ACHN (cell line): ENCODE measurements at regions not wholly inside any gene's neighbourhood (a gene's known extent, or its start where the extent isn't known, plus 50 kb on each side); places are given as distances from the start of the nearest gene placed in this dataset.
"Not testable (repeated sequence)": the region's sequence is repeated elsewhere in the genome, so short reads cannot be mapped to it uniquely, and the experiment has no call there.

Experiments used
- DNase-seq: peaks from one replicate; pipeline ENCODE4 v3.0.0-alpha.2; 2015
- in situ Hi-C: cut with HindIII; loops from 2 replicates; pipeline ENCODE4 v1.10.0; 2017; ENCODE audit warnings: low sequenced_read_pairs, low pct_ligation_motif_present, low pct_unique_long_range_greater_than_20kb

GRCh38 chr6:6940031-6941025, 167.4 kb upstream of the RREB1 start:
- in situ Hi-C loops, result no loop called here
- DNase-seq, result no peak

GRCh38 chr6:6941201-6941600, 166.6 kb upstream of the RREB1 start:
- no peak for DNase-seq
- in situ Hi-C loops, result no loop called here

- no peak for DNase-seq
- in situ Hi-C loops, result no loop called here
Measured at GRCh38 chr6:6942091-6942490, 165.7 kb upstream of the RREB1 start.

- in situ Hi-C loops, result no loop called here
- no peak for DNase-seq
Measured at GRCh38 chr6:6942831-6943230, 164.9 kb upstream of the RREB1 start.

GRCh38 chr6:6943421-6943820, 164.3 kb upstream of the RREB1 start:
- in situ Hi-C loops, result no loop called here
- DNase-seq, result no peak

- in situ Hi-C loops, result no loop called here
- DNase-seq, result no peak
Measured at GRCh38 chr6:6946206-6947155, 161.3 kb upstream of the RREB1 start.

- in situ Hi-C loops, result no loop called here
- DNase-seq, result no peak
Measured at GRCh38 chr6:6950373-6951145, 157.2 kb upstream of the RREB1 start.

GRCh38 chr6:6951355-6951754, 156.4 kb upstream of the RREB1 start:
- in situ Hi-C loops, result no loop called here
- no peak for DNase-seq

GRCh38 chr6:6952484-6952883, 155.3 kb upstream of the RREB1 start:
- no peak for DNase-seq
- in situ Hi-C loops, result no loop called here

GRCh38 chr6:6952927-6953326, 154.8 kb upstream of the RREB1 start:
- DNase-seq, in situ Hi-C loops: not testable (repeated sequence)

- DNase-seq, result no peak
- in situ Hi-C loops, result no loop called here
Measured at GRCh38 chr6:6960571-6961251, 147.1 kb upstream of the RREB1 start.

GRCh38 chr6:6962086-6962485, 145.7 kb upstream of the RREB1 start:
- no peak for DNase-seq
- in situ Hi-C loops, result no loop called here

- DNase-seq, result no peak
- in situ Hi-C loops, result no loop called here
Measured at GRCh38 chr6:6962699-6963098, 145.1 kb upstream of the RREB1 start.

GRCh38 chr6:6963390-6963789, 144.4 kb upstream of the RREB1 start:
- in situ Hi-C loops, DNase-seq: not testable (repeated sequence)

GRCh38 chr6:6964675-6965074, 143.1 kb upstream of the RREB1 start:
- DNase-seq, result no peak
- in situ Hi-C loops, result no loop called here

GRCh38 chr6:6966127-6966526, 141.6 kb upstream of the RREB1 start:
- no peak for DNase-seq
- in situ Hi-C loops, result no loop called here

- in situ Hi-C loops, result no loop called here
- no peak for DNase-seq
Measured at GRCh38 chr6:6966569-6966968, 141.2 kb upstream of the RREB1 start.

- DNase-seq, result no peak
Measured at GRCh38 chr6:6968357-6968730, 139.4 kb upstream of the RREB1 start.

More at GRCh38 chr6:6968357-6968730, 139.4 kb upstream of the RREB1 start:
- in situ Hi-C loops, result no loop called here
